PFSK-1 (cell line): ENCODE measurements at regions not wholly inside any gene's neighbourhood (a gene's known extent, or its start where the extent isn't known, plus 50 kb on each side); places are given as distances from the start of the nearest gene placed in this dataset.

Source experiments
- FOXP2 ChIP-seq: optimal IDR thresholded peaks from 2 replicates; pipeline ENCODE3; 2011; ENCODE audit warnings: borderline replicate concordance, control low read depth, inconsistent platforms; ENCODE audit not compliant: insufficient read depth; ENCODE audit errors: extremely low read length, extremely low read depth
- POLR2AphosphoS5 ChIP-seq: IDR thresholded peaks from 2 replicates; pipeline ENCODE4 v1.6.1; 2012; ENCODE audit warnings: low read depth, mild to moderate bottlenecking, control low read depth, low read length, moderate library complexity
- SIN3A ChIP-seq: IDR thresholded peaks from 2 replicates; pipeline ENCODE4 v1.6.1; 2012; ENCODE audit warnings: mild to moderate bottlenecking, low read length, moderate library complexity, borderline replicate concordance; ENCODE audit not compliant: insufficient read depth
- TAF1 ChIP-seq: IDR thresholded peaks from 2 replicates; pipeline ENCODE4 v1.6.1; 2012; ENCODE audit warnings: low read length, control low read depth, borderline replicate concordance; ENCODE audit not compliant: insufficient read depth
- TF ChIP-seq, protein P1 (sequence below), 2 experiments: IDR thresholded peaks; 2 replicates each; pipeline versions ENCODE4 v1.6.1 to v1.8.0; 2011 to 2012; ENCODE audit warnings: low read depth in 2 of 2, low read length in 2 of 2, control low read depth in 1 of 2, inconsistent platforms in 1 of 2, mild to moderate bottlenecking in 1 of 2, moderate library complexity in 1 of 2; ENCODE audit not compliant: insufficient read depth in 1 of 2

DNA sequence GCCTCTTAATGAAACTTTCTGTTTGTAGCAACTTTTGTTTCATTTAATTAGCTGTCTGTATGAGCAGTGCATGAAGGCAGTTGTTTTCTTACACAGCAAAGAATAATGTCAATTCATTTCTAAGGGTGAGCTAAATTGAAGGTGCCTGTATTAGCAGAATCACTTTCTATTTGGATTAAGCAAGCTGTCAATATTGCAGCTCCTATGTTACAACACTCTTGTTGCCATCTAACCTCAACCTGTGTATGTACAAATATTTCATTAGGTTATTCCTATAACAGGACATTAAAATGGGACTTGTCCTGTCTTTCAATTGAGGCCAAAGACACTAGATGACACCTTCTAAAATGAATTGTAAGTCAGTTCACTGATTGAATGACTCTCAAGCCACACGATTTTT lies 647.5 kb downstream of the UTRN start:
- no peak for TF ChIP-seq POLR2AphosphoS5
- TF ChIP-seq TAF1, result no peak
- TF ChIP-seq, protein P1, sequence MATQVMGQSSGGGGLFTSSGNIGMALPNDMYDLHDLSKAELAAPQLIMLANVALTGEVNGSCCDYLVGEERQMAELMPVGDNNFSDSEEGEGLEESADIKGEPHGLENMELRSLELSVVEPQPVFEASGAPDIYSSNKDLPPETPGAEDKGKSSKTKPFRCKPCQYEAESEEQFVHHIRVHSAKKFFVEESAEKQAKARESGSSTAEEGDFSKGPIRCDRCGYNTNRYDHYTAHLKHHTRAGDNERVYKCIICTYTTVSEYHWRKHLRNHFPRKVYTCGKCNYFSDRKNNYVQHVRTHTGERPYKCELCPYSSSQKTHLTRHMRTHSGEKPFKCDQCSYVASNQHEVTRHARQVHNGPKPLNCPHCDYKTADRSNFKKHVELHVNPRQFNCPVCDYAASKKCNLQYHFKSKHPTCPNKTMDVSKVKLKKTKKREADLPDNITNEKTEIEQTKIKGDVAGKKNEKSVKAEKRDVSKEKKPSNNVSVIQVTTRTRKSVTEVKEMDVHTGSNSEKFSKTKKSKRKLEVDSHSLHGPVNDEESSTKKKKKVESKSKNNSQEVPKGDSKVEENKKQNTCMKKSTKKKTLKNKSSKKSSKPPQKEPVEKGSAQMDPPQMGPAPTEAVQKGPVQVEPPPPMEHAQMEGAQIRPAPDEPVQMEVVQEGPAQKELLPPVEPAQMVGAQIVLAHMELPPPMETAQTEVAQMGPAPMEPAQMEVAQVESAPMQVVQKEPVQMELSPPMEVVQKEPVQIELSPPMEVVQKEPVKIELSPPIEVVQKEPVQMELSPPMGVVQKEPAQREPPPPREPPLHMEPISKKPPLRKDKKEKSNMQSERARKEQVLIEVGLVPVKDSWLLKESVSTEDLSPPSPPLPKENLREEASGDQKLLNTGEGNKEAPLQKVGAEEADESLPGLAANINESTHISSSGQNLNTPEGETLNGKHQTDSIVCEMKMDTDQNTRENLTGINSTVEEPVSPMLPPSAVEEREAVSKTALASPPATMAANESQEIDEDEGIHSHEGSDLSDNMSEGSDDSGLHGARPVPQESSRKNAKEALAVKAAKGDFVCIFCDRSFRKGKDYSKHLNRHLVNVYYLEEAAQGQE (IDR thresholded peaks at IDR 0.05; ENCODE audit: insufficient read depth in 1 of 2, low read depth in 2 of 2, low read length in 2 of 2), result no peak
- no peak for TF ChIP-seq FOXP2
- TF ChIP-seq SIN3A, result no peak
